ENCODE measurements at regions not wholly inside any gene's neighbourhood (a gene's known extent, or its start where the extent isn't known, plus 50 kb on each side); places are given as distances from the start of the nearest gene placed in this dataset.

GRCh38 chr22:34808618-34809017 lies 257.3 kb upstream of the ISX start:
- TF ChIP-seq, protein P1, sequence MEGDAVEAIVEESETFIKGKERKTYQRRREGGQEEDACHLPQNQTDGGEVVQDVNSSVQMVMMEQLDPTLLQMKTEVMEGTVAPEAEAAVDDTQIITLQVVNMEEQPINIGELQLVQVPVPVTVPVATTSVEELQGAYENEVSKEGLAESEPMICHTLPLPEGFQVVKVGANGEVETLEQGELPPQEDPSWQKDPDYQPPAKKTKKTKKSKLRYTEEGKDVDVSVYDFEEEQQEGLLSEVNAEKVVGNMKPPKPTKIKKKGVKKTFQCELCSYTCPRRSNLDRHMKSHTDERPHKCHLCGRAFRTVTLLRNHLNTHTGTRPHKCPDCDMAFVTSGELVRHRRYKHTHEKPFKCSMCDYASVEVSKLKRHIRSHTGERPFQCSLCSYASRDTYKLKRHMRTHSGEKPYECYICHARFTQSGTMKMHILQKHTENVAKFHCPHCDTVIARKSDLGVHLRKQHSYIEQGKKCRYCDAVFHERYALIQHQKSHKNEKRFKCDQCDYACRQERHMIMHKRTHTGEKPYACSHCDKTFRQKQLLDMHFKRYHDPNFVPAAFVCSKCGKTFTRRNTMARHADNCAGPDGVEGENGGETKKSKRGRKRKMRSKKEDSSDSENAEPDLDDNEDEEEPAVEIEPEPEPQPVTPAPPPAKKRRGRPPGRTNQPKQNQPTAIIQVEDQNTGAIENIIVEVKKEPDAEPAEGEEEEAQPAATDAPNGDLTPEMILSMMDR (IDR thresholded peaks at IDR 0.05), result no peak
- TF ChIP-seq EP300 (IDR thresholded peaks at IDR 0.05), result no peak
